HEK293 (cell line): ENCODE measurements at regions not wholly inside any gene's neighbourhood (a gene's known extent, or its start where the extent isn't known, plus 50 kb on each side); places are given as distances from the start of the nearest gene placed in this dataset.

Experiments
- CTCF ChIA-PET: fragments of 350-600 bp; formaldehyde crosslinking; extraction: SDS; loops from one replicate; lab custom pipeline; 2021; ENCODE audit warnings: antibody characterized with exemption; lab: Yijun Ruan, JAX
- POLR2A ChIA-PET: fragments of 300-600 bp; formaldehyde crosslinking; extraction: SDS; loops from one replicate; lab custom pipeline; 2020; ENCODE audit warnings: antibody characterized with exemption, inconsistent platforms; lab: Yijun Ruan, JAX
- H3K27ac ChIP-seq: fragments of 200-500 bp; sonication (Bioruptor generic); 2 replicates; pipeline ENCODE4 v1.5.1; 2014; ENCODE audit warnings: low read depth, low read length, control low read depth, inconsistent platforms; ENCODE audit errors: extremely low read depth
- H3K36me3 ChIP-seq, 2 experiments: fragments of 200-500 bp in 1 of 2; sonication (Bioruptor generic) in 1 of 2; 1 replicate in 1 of 2; 2 replicates in 1 of 2; pipeline ENCODE4 v1.5.1; 2014 to 2017; ENCODE audit warnings: inconsistent platforms in 2 of 2, low read length in 2 of 2; ENCODE audit not compliant: control insufficient read depth in 2 of 2, insufficient read depth in 1 of 2
- H3K4me1 ChIP-seq: fragments of 200-500 bp; sonication (Bioruptor generic); 2 replicates; pipeline ENCODE4 v1.5.1; 2014; ENCODE audit warnings: mild to moderate bottlenecking, low read length, inconsistent platforms; ENCODE audit not compliant: control insufficient read depth, insufficient read depth
- H3K4me3 ChIP-seq: 2 replicates; pipeline ENCODE4 v1.5.1; 2011; ENCODE audit warnings: low read depth, mild to moderate bottlenecking, control low read depth, low read length, moderate library complexity
- H3K9me3 ChIP-seq: fragments of 200-500 bp; sonication (Bioruptor generic); 2 replicates; pipeline ENCODE4 v1.5.1; 2014; ENCODE audit warnings: low read depth, low read length, inconsistent platforms; ENCODE audit not compliant: control insufficient read depth, insufficient read depth
- KLF7 ChIP-seq: fragments of 450-650 bp; formaldehyde crosslinking; IDR thresholded peaks from 2 replicates; pipeline ENCODE4 v1.5.1; 2016; ENCODE audit warnings: missing biosample characterization, missing genetic modification characterization, borderline replicate concordance
- MYNN ChIP-seq: fragments of 450-650 bp; formaldehyde crosslinking; IDR thresholded peaks from 2 replicates; pipeline ENCODE4 v1.5.1; 2016; ENCODE audit warnings: missing biosample characterization, missing genetic modification characterization, borderline replicate concordance
- OSR2 ChIP-seq: fragments of 450-650 bp; formaldehyde crosslinking; IDR thresholded peaks from 2 replicates; pipeline ENCODE4 v1.5.1; 2016; ENCODE audit warnings: missing biosample characterization, missing genetic modification characterization
- SCRT2 ChIP-seq: fragments of 450-650 bp; formaldehyde crosslinking; IDR thresholded peaks from 2 replicates; pipeline ENCODE4 v1.5.1; 2016; ENCODE audit warnings: missing biosample characterization, missing genetic modification characterization
- SP2 ChIP-seq: fragments of 450-650 bp; formaldehyde crosslinking; IDR thresholded peaks from 2 replicates; pipeline ENCODE4 v1.5.1; 2016; ENCODE audit warnings: missing biosample characterization, missing genetic modification characterization
- ZBTB48 ChIP-seq: fragments of 450-650 bp; formaldehyde crosslinking; IDR thresholded peaks from 2 replicates; pipeline ENCODE4 v1.5.1; 2016; ENCODE audit warnings: missing biosample characterization, missing genetic modification characterization
- ZFP3 ChIP-seq: fragments of 450-650 bp; formaldehyde crosslinking; IDR thresholded peaks from 2 replicates; pipeline ENCODE4 v1.5.1; 2016; ENCODE audit warnings: low read depth, missing biosample characterization, missing genetic modification characterization
- ZNF138 ChIP-seq: fragments of 450-650 bp; formaldehyde crosslinking; IDR thresholded peaks from 2 replicates; pipeline ENCODE4 v1.5.1; 2016; ENCODE audit warnings: missing biosample characterization, missing genetic modification characterization, borderline replicate concordance
- ZNF2 ChIP-seq: fragments of 450-650 bp; formaldehyde crosslinking; IDR thresholded peaks from 2 replicates; pipeline ENCODE4 v1.5.1; 2016; ENCODE audit warnings: missing biosample characterization, missing genetic modification characterization
- ZNF202 ChIP-seq: fragments of 450-650 bp; formaldehyde crosslinking; IDR thresholded peaks from 2 replicates; pipeline ENCODE4 v1.5.1; 2016; ENCODE audit warnings: missing biosample characterization, missing genetic modification characterization, borderline replicate concordance
- ZNF211 ChIP-seq: fragments of 450-650 bp; formaldehyde crosslinking; IDR thresholded peaks from 2 replicates; pipeline ENCODE4 v1.5.1; 2016; ENCODE audit warnings: low read depth, missing biosample characterization, missing genetic modification characterization
- ZNF311 ChIP-seq: fragments of 450-650 bp; formaldehyde crosslinking; IDR thresholded peaks from 2 replicates; pipeline ENCODE4 v1.5.1; 2017; ENCODE audit warnings: missing biosample characterization, missing genetic modification characterization, borderline replicate concordance
- ZNF324 ChIP-seq: fragments of 450-650 bp; formaldehyde crosslinking; IDR thresholded peaks from 2 replicates; pipeline ENCODE4 v1.5.1; 2016; ENCODE audit warnings: missing biosample characterization, missing genetic modification characterization
- ZNF473 ChIP-seq: fragments of 450-650 bp; formaldehyde crosslinking; IDR thresholded peaks from 2 replicates; pipeline ENCODE4 v1.5.1; 2017; ENCODE audit warnings: missing biosample characterization, missing genetic modification characterization
- ZNF558 ChIP-seq: fragments of 450-650 bp; formaldehyde crosslinking; IDR thresholded peaks from 2 replicates; pipeline ENCODE4 v1.5.1; 2016; ENCODE audit warnings: missing biosample characterization, missing genetic modification characterization
- ZNF830 ChIP-seq: fragments of 450-650 bp; IDR thresholded peaks from 2 replicates; pipeline ENCODE4 v1.5.0; 2018; ENCODE audit warnings: missing biosample characterization, missing genetic modification characterization, low read depth, mild to moderate bottlenecking, moderate library complexity
- ZSCAN23 ChIP-seq: fragments of 450-650 bp; formaldehyde crosslinking; IDR thresholded peaks from 2 replicates; pipeline ENCODE4 v1.5.1; 2016; ENCODE audit warnings: missing biosample characterization, missing genetic modification characterization
- ZXDB ChIP-seq: fragments of 450-650 bp; formaldehyde crosslinking; IDR thresholded peaks from 2 replicates; pipeline ENCODE4 v1.5.1; 2016; ENCODE audit warnings: missing biosample characterization, missing genetic modification characterization
- TF ChIP-seq, protein P1 (sequence below): sonication (generic); formaldehyde crosslinking; IDR thresholded peaks from 2 replicates; pipeline ENCODE4 v1.8.1; 2022; ENCODE audit warnings: mild to moderate bottlenecking, moderate library complexity, missing genetic modification reagents
- TF ChIP-seq, protein P2 (sequence below): fragments of 450-650 bp; formaldehyde crosslinking; IDR thresholded peaks from 2 replicates; pipeline ENCODE4 v1.5.1; 2016; ENCODE audit warnings: missing biosample characterization, missing genetic modification characterization
- TF ChIP-seq, protein P3 (sequence below): fragments of 450-650 bp; formaldehyde crosslinking; IDR thresholded peaks from 2 replicates; pipeline ENCODE4 v1.5.1; 2016; ENCODE audit warnings: missing biosample characterization, missing genetic modification characterization
- TF ChIP-seq, protein P4 (sequence below): fragments of 450-650 bp; formaldehyde crosslinking; IDR thresholded peaks from 2 replicates; pipeline ENCODE4 v1.5.1; 2017; ENCODE audit warnings: missing biosample characterization, missing genetic modification characterization

DNA sequence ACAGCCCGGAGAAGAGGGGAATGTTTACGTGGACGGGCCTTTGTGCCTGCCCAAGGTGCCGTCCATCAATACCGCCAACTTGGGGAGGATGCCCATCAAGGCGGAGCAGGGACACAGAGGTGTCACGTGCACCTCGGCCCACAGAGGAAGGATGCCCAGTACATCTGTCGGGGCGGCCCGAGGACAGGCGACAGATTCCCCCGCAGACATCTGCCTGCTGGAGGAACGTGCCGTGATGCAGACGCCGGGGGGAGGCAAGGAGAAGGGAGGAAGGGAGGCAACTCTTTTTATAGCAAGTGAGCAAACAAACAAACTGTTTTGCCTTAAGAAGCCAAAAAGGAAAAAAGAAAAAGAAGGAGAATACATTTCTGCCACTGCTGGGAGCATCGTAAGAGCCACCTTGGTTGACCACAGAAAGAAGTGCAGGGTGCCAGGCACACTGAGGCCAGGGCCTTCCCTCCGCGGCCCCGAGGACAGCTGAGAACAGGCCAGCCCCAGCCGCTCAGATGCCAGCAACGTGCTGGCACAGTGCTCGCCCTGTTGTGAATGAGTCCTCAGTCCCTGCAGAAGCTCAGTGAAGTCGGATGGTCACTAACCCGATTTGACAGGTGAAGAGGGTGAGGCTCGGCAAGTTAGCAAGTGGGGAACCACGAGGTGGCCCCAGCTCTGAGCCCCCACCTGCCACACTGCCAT lies 146.4 kb downstream of the RBFOX3 start:
- H3K4me3 ChIP-seq: no peak overlapping the region
- no peak overlapping the region for H3K27ac ChIP-seq
- CTCF ChIA-PET: interaction anchor here (0.6 to 0.7 kb wide), 2 partner anchors 179 to 221 kb away, joined by 3 to 4 read pairs; no protein-coding TSS in a partner anchor
- POLR2A ChIA-PET: no interaction called here
- no peaks in the 10 kb centered on the region for H3K9me3 ChIP-seq
- no peaks in the 10 kb centered on the region for H3K4me1 ChIP-seq
- H3K36me3 ChIP-seq: no peaks in the 10 kb centered on the region
- TF ChIP-seq ZBTB48 (tag by site-specific recombination) (no peak), ZNF138 (no peak), KLF7 (tag by site-specific recombination) (no peak), ZXDB (tag by site-specific recombination) (no peak), ZNF473 (tag by site-specific recombination) (no peak), MYNN (no peak)
- TF ChIP-seq, protein P1, sequence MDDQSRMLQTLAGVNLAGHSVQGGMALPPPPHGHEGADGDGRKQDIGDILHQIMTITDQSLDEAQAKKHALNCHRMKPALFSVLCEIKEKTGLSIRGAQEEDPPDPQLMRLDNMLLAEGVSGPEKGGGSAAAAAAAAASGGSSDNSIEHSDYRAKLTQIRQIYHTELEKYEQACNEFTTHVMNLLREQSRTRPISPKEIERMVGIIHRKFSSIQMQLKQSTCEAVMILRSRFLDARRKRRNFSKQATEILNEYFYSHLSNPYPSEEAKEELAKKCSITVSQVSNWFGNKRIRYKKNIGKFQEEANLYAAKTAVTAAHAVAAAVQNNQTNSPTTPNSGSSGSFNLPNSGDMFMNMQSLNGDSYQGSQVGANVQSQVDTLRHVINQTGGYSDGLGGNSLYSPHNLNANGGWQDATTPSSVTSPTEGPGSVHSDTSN (CRISPR knock-in tag): no peak
- TF ChIP-seq, protein P2, sequence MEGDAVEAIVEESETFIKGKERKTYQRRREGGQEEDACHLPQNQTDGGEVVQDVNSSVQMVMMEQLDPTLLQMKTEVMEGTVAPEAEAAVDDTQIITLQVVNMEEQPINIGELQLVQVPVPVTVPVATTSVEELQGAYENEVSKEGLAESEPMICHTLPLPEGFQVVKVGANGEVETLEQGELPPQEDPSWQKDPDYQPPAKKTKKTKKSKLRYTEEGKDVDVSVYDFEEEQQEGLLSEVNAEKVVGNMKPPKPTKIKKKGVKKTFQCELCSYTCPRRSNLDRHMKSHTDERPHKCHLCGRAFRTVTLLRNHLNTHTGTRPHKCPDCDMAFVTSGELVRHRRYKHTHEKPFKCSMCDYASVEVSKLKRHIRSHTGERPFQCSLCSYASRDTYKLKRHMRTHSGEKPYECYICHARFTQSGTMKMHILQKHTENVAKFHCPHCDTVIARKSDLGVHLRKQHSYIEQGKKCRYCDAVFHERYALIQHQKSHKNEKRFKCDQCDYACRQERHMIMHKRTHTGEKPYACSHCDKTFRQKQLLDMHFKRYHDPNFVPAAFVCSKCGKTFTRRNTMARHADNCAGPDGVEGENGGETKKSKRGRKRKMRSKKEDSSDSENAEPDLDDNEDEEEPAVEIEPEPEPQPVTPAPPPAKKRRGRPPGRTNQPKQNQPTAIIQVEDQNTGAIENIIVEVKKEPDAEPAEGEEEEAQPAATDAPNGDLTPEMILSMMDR (tag by site-specific recombination): no peak

DNA sequence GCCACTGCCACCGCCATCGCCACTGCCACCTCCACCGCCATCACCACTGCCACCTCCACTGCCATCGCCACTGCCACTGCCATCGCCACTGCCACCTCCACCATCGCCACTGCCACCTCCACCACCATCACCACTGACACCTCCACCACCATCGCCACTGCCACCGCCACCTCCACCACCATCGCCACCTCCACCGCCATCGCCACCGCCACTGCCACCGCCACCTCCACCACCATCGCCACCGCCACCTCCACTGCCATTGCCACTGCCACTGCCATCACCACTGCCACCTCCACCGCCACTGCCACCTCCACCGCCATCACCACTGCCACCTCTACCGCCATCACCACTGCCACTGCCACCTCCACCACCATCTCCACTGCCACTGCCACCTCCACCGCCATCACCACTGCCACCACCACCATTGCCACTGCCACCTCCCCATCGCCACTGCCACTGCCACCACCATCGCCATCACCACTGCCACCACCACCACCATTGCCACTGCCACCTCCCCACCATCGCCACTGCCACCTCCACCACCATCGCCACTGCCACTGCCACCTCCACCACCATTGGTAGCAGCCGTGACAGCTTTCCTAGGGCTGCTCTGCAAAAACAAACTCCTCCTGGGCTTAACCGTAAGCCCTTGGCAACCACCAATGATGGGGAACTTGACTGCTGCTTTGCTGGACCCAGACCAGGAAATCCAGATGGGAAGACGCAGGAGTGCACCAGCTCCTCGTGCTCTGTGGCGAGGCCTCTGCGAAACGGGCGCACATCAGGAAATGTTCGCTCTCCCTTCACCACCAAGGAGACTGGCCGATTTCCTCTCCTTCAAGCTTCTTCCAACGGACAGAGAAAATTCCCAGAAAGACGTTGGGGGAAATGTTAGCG lies 147.2 kb downstream of the RBFOX3 start:
- TF ChIP-seq, protein P3, sequence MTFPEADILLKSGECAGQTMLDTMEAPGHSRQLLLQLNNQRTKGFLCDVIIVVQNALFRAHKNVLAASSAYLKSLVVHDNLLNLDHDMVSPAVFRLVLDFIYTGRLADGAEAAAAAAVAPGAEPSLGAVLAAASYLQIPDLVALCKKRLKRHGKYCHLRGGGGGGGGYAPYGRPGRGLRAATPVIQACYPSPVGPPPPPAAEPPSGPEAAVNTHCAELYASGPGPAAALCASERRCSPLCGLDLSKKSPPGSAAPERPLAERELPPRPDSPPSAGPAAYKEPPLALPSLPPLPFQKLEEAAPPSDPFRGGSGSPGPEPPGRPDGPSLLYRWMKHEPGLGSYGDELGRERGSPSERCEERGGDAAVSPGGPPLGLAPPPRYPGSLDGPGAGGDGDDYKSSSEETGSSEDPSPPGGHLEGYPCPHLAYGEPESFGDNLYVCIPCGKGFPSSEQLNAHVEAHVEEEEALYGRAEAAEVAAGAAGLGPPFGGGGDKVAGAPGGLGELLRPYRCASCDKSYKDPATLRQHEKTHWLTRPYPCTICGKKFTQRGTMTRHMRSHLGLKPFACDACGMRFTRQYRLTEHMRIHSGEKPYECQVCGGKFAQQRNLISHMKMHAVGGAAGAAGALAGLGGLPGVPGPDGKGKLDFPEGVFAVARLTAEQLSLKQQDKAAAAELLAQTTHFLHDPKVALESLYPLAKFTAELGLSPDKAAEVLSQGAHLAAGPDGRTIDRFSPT (tag by site-specific recombination): peak; percentile 50; the same call in 1 of the 2 replicates
- no peak for TF ChIP-seq ZNF558 (tag by site-specific recombination)
- no peaks in the 10 kb centered on the region for H3K36me3 ChIP-seq
- no peak overlapping the region for H3K27ac ChIP-seq
- ChIA-PET POLR2A (no interaction called here), CTCF (interaction anchor here (0.7 kb wide), 1 partner anchor 221 kb away, joined by 3 read pairs; no protein-coding TSS in a partner anchor)
- no peaks in the 10 kb centered on the region for H3K9me3 ChIP-seq
- H3K4me1 ChIP-seq: no peaks in the 10 kb centered on the region
- no peak overlapping the region for H3K4me3 ChIP-seq

DNA sequence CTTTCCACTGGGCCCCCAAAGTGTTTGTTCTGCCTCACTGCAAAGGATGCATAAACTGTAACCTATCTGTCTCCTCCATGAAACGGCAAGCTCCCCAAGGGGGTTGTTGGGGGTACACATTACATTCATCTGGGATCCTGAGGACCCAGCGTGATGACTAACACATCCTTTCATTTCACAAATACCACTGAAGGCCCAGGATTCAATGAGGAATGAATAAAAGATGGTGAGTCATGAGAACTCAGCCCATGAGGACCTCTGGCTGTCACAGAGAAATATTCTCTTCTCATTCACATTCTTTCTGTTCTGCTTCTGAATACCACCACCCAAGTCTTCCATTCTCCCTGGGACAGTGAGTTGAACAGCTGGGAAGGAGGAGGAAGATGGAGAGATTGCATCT lies 149.8 kb downstream of the RBFOX3 start:
- Histone ChIP-seq H3K4me3 (no peak overlapping the region), H3K4me1 (no peaks in the 10 kb centered on the region), H3K36me3 (no peaks in the 10 kb centered on the region), H3K27ac (no peak overlapping the region), H3K9me3 (no peaks in the 10 kb centered on the region)
- ChIA-PET POLR2A (no interaction called here), CTCF (interaction anchor here (1.0 kb wide), 2 partner anchors 12 to 69 kb away, joined by 3 to 4 read pairs; no protein-coding TSS in a partner anchor)
- no peak for TF ChIP-seq OSR2
- TF ChIP-seq ZNF311 (tag by site-specific recombination): no peak
- TF ChIP-seq ZNF202 (tag by site-specific recombination): no peak
- TF ChIP-seq, protein P4, sequence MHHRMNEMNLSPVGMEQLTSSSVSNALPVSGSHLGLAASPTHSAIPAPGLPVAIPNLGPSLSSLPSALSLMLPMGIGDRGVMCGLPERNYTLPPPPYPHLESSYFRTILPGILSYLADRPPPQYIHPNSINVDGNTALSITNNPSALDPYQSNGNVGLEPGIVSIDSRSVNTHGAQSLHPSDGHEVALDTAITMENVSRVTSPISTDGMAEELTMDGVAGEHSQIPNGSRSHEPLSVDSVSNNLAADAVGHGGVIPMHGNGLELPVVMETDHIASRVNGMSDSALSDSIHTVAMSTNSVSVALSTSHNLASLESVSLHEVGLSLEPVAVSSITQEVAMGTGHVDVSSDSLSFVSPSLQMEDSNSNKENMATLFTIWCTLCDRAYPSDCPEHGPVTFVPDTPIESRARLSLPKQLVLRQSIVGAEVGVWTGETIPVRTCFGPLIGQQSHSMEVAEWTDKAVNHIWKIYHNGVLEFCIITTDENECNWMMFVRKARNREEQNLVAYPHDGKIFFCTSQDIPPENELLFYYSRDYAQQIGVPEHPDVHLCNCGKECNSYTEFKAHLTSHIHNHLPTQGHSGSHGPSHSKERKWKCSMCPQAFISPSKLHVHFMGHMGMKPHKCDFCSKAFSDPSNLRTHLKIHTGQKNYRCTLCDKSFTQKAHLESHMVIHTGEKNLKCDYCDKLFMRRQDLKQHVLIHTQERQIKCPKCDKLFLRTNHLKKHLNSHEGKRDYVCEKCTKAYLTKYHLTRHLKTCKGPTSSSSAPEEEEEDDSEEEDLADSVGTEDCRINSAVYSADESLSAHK (tag by site-specific recombination): no peak
- no peak for TF ChIP-seq ZNF211 (tag by site-specific recombination)
- TF ChIP-seq ZNF2: no peak
- no peak for TF ChIP-seq ZXDB (tag by site-specific recombination)
- no peak for TF ChIP-seq ZSCAN23 (tag by site-specific recombination)
- TF ChIP-seq SCRT2 (tag by site-specific recombination): no peak
- no peak for TF ChIP-seq ZNF324 (tag by site-specific recombination)
- TF ChIP-seq ZNF830 (tag by site-specific recombination): no peak
- TF ChIP-seq SP2: no peak
- no peak; the same call in 1 of the 2 replicates for TF ChIP-seq ZFP3
